SK-N-SH (cell line): ENCODE measurements at regions not wholly inside any gene's neighbourhood (a gene's known extent, or its start where the extent isn't known, plus 50 kb on each side); places are given as distances from the start of the nearest gene placed in this dataset.

Source experiments
- CTCF ChIA-PET: fragments of 300-600, 350-600 bp; formaldehyde crosslinking; extraction: SDS; loops from one replicate; lab custom pipeline; 2021; lab: Yijun Ruan, JAX
- POLR2A ChIA-PET: fragments of 350-600 bp; sonication (Branson Sonifier 250); formaldehyde crosslinking; extraction: SDS; loops from one replicate; lab custom pipeline; 2020; ENCODE audit warnings: antibody characterized with exemption, inconsistent platforms; lab: Yijun Ruan, JAX
- DNase-seq: peaks from one replicate; pipeline ENCODE4 v3.0.0; 2012
- H2AFZ ChIP-seq: fragments of 200-600 bp; sonication (generic); 2 replicates; pipeline ENCODE4 v1.8.1; 2016; ENCODE audit warnings: antibody characterized with exemption, mild to moderate bottlenecking, low read depth
- H3F3A ChIP-seq: fragments of 200-600 bp; sonication (generic); replicated peaks from 2 replicates; pipeline ENCODE3; 2016; ENCODE audit warnings: antibody characterized with exemption, mild to moderate bottlenecking; ENCODE audit not compliant: insufficient read depth
- H3K27ac ChIP-seq, 2 experiments: fragments of 200-500 bp in 1 of 2; fragments of 200-600 bp in 1 of 2; sonication (Bioruptor generic) in 1 of 2; sonication (generic), shearing (Covaris generic) in 1 of 2; 2 replicates each; pipeline versions ENCODE4 v1.5.1 to v1.6.1; 2014 to 2016; ENCODE audit warnings: low read depth in 2 of 2, inconsistent platforms in 1 of 2, low read length in 1 of 2, mild to moderate bottlenecking in 1 of 2, mixed read lengths in 1 of 2
- H3K27me3 ChIP-seq: fragments of 200-600 bp; sonication (generic), shearing (Covaris generic); 2 replicates; pipeline ENCODE4 v1.6.1; 2016; ENCODE audit warnings: mixed run types; ENCODE audit not compliant: insufficient read depth
- H3K36me3 ChIP-seq, 2 experiments: fragments of 200-500 bp in 1 of 2; fragments of 200-600 bp in 1 of 2; sonication (Bioruptor generic) in 1 of 2; sonication (generic) in 1 of 2; replicated peaks in 1 of 2; 2 replicates each; pipeline versions ENCODE3 to v1.5.1; 2014 to 2016; ENCODE audit warnings: low read length in 1 of 2, mild to moderate bottlenecking in 1 of 2; ENCODE audit not compliant: insufficient read depth in 2 of 2, control insufficient read depth in 1 of 2
- H3K4me1 ChIP-seq, 2 experiments: fragments of 200-500 bp in 1 of 2; fragments of 200-600 bp in 1 of 2; sonication (Bioruptor generic) in 1 of 2; sonication (generic), shearing (Covaris generic) in 1 of 2; 2 replicates each; pipeline versions ENCODE4 v1.5.1 to v1.6.1; 2014 to 2016; ENCODE audit warnings: low read depth in 1 of 2, low read length in 1 of 2, mixed run types in 1 of 2; ENCODE audit not compliant: insufficient read depth in 2 of 2, control insufficient read depth in 1 of 2
- H3K4me2 ChIP-seq: fragments of 200-600 bp; sonication (generic), shearing (Covaris generic); 2 replicates; pipeline ENCODE4 v1.6.1; 2017; ENCODE audit warnings: mixed run types
- H3K4me3 ChIP-seq, 2 experiments: fragments of 200-500 bp in 1 of 2; fragments of 200-600 bp in 1 of 2; sonication (Bioruptor generic) in 1 of 2; sonication (generic), shearing (Covaris generic) in 1 of 2; 2 replicates each; pipeline versions ENCODE4 v1.5.1 to v1.8.1; 2014 to 2016; ENCODE audit warnings: low read depth in 2 of 2, inconsistent platforms in 1 of 2, low read length in 1 of 2, mild to moderate bottlenecking in 1 of 2, mixed read lengths in 1 of 2, moderate library complexity in 1 of 2
- H3K79me2 ChIP-seq: fragments of 200-600 bp; sonication (generic); 2 replicates; pipeline ENCODE4 v1.8.1; 2017; ENCODE audit warnings: mild to moderate bottlenecking; ENCODE audit not compliant: insufficient read depth
- H3K9ac ChIP-seq: fragments of 200-600 bp; sonication (generic); 2 replicates; pipeline ENCODE4 v1.6.1; 2017; ENCODE audit warnings: mixed run types
- H3K9me2 ChIP-seq: fragments of 200-600 bp; sonication (generic); 2 replicates; pipeline ENCODE4 v1.6.1; 2017; ENCODE audit warnings: mixed run types
- H3K9me3 ChIP-seq: fragments of 200-600 bp; sonication (generic); 2 replicates; pipeline ENCODE4 v1.6.1; 2017; ENCODE audit warnings: mixed run types, mild to moderate bottlenecking, moderate library complexity
- H4K20me1 ChIP-seq: fragments of 200-600 bp; sonication (generic); 2 replicates; pipeline ENCODE4 v1.6.1; 2017; ENCODE audit warnings: mild to moderate bottlenecking, mixed run types; ENCODE audit not compliant: insufficient read depth
- CHD2 ChIP-seq: fragments of 150-350 bp; IDR thresholded peaks from 2 replicates; pipeline ENCODE4 v1.6.1; 2018; ENCODE audit warnings: low read length; ENCODE audit not compliant: partially characterized antibody
- ELF1 ChIP-seq: IDR thresholded peaks from 2 replicates; pipeline ENCODE4 v1.4.0; 2012
- FOXM1 ChIP-seq: IDR thresholded peaks from 2 replicates; pipeline ENCODE4 v1.4.0; 2012; ENCODE audit warnings: low read depth, mild to moderate bottlenecking
- GATA2 ChIP-seq: sonication (generic); formaldehyde crosslinking; IDR thresholded peaks from 2 replicates; pipeline ENCODE4 v1.5.0; 2020; ENCODE audit warnings: mild to moderate bottlenecking, missing genetic modification reagents
- MAX ChIP-seq: IDR thresholded peaks from 2 replicates; pipeline ENCODE4 v1.4.0; 2012; ENCODE audit warnings: low read depth
- NFIC ChIP-seq: IDR thresholded peaks from 2 replicates; pipeline ENCODE4 v1.4.0; 2012; ENCODE audit warnings: borderline replicate concordance
- NRF1 ChIP-seq: IDR thresholded peaks from 2 replicates; pipeline ENCODE4 v1.6.1; 2012; ENCODE audit warnings: low read depth, mild to moderate bottlenecking, low read length
- POLR2AphosphoS5 ChIP-seq: IDR thresholded peaks from 2 replicates; pipeline ENCODE4 v1.6.1; 2012; ENCODE audit warnings: low read depth, low read length
- RAD21 ChIP-seq: IDR thresholded peaks from 2 replicates; pipeline ENCODE4 v1.6.1; 2012; ENCODE audit warnings: mild to moderate bottlenecking, low read length
- REST ChIP-seq: IDR thresholded peaks from 2 replicates; pipeline ENCODE4 v1.6.1; 2012; ENCODE audit warnings: mild to moderate bottlenecking, low read depth, low read length, moderate library complexity
- RXRA ChIP-seq: IDR thresholded peaks from 2 replicates; pipeline ENCODE4 v1.4.0; 2012; ENCODE audit warnings: low read depth, mild to moderate bottlenecking, borderline replicate concordance
- SMC3 ChIP-seq: IDR thresholded peaks from 2 replicates; pipeline ENCODE4 v1.6.1; 2012; ENCODE audit warnings: low read depth, low read length, improper control_type of control experiment
- TCF12 ChIP-seq: IDR thresholded peaks from 2 replicates; pipeline ENCODE4 v1.4.0; 2012
- YY1 ChIP-seq: IDR thresholded peaks from 2 replicates; pipeline ENCODE4 v1.4.0; 2012; ENCODE audit warnings: low read depth, mild to moderate bottlenecking
- WGBS: methylation state at CpG from one replicate; pipeline ENCODE4 v1.1.6; 2017; ENCODE audit warnings: low lambda C conversion rate; 5-methylcytosine and 5-hydroxymethylcytosine counted together
- TF ChIP-seq, protein P1 (sequence below): IDR thresholded peaks from 2 replicates; pipeline ENCODE4 v1.4.0; 2012; ENCODE audit warnings: low read depth, borderline replicate concordance
- TF ChIP-seq, protein P2 (sequence below): fragments of 200-600 bp; sonication (generic); IDR thresholded peaks from 2 replicates; pipeline ENCODE4 v1.6.1; 2017; ENCODE audit warnings: antibody characterized with exemption, mild to moderate bottlenecking, moderate library complexity
- TF ChIP-seq, protein P3 (sequence below): IDR thresholded peaks from 2 replicates; pipeline ENCODE4; 2012

DNA sequence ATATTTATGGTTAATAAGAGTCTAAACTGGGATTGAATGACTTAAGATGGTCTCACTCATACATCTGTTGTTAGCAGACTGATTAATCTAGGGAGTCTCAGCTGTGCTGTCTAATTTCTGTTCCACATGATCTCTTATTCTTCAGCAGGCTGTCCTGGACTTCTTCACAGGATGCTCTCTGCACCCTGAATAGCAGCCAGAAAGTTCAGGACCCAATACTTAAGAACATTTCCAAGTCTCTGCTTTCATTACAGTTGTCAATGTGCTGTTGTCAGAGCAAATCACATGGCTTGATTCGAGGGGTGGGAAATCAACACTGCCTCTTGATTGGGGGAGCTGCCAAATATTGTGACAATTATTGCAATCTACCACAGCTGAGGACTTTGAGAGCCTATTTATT lies 627.1 kb upstream of the SLC8A1 start:
- Histone ChIP-seq H3K36me3 (no peaks in the 10 kb centered on the region), H3K4me2 (no peak overlapping the region), H2AFZ (no peak overlapping the region), H4K20me1 (no peaks in the 10 kb centered on the region), H3K4me1 (no peaks in the 10 kb centered on the region), H3F3A (no peaks in the 10 kb centered on the region), H3K9me2 (no peaks in the 10 kb centered on the region), H3K27ac (no peak overlapping the region), H3K4me3 (no peak overlapping the region), H3K9me3 (no peaks in the 10 kb centered on the region), H3K9ac (no peak overlapping the region)
- 5% methylated on average over 1 of the region's 1 CpG for WGBS
- DNase-seq, result no peak
- TF ChIP-seq CHD2 (no peak), RXRA (no peak), YY1 (no peak), NFIC (no peak), ELF1 (no peak), REST (no peak), SMC3 (no peak), POLR2AphosphoS5 (no peak), GATA2 (CRISPR knock-in tag) (no peak), RAD21 (no peak), MAX (no peak), TCF12 (no peak), NRF1 (no peak), FOXM1 (no peak)
- TF ChIP-seq, protein P1, sequence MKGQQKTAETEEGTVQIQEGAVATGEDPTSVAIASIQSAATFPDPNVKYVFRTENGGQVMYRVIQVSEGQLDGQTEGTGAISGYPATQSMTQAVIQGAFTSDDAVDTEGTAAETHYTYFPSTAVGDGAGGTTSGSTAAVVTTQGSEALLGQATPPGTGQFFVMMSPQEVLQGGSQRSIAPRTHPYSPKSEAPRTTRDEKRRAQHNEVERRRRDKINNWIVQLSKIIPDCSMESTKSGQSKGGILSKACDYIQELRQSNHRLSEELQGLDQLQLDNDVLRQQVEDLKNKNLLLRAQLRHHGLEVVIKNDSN, result no peak
- TF ChIP-seq, protein P2, sequence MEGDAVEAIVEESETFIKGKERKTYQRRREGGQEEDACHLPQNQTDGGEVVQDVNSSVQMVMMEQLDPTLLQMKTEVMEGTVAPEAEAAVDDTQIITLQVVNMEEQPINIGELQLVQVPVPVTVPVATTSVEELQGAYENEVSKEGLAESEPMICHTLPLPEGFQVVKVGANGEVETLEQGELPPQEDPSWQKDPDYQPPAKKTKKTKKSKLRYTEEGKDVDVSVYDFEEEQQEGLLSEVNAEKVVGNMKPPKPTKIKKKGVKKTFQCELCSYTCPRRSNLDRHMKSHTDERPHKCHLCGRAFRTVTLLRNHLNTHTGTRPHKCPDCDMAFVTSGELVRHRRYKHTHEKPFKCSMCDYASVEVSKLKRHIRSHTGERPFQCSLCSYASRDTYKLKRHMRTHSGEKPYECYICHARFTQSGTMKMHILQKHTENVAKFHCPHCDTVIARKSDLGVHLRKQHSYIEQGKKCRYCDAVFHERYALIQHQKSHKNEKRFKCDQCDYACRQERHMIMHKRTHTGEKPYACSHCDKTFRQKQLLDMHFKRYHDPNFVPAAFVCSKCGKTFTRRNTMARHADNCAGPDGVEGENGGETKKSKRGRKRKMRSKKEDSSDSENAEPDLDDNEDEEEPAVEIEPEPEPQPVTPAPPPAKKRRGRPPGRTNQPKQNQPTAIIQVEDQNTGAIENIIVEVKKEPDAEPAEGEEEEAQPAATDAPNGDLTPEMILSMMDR, result no peak
- TF ChIP-seq, protein P3, sequence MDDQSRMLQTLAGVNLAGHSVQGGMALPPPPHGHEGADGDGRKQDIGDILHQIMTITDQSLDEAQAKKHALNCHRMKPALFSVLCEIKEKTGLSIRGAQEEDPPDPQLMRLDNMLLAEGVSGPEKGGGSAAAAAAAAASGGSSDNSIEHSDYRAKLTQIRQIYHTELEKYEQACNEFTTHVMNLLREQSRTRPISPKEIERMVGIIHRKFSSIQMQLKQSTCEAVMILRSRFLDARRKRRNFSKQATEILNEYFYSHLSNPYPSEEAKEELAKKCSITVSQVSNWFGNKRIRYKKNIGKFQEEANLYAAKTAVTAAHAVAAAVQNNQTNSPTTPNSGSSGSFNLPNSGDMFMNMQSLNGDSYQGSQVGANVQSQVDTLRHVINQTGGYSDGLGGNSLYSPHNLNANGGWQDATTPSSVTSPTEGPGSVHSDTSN, result no peak
- TF ChIP-seq, all 33 proteins: peak for 0
- CTCF ChIA-PET, result no interaction called here
- POLR2A ChIA-PET, result no interaction called here
- Histone ChIP-seq H3K79me2 (no peaks in the 10 kb centered on the region), H3K27me3 (no peaks in the 10 kb centered on the region)
